Adrenal gland (tissue), 9 donors: ENCODE measurements at regions not wholly inside any gene's neighbourhood (a gene's known extent, or its start where the extent isn't known, plus 50 kb on each side); places are given as distances from the start of the nearest gene placed in this dataset.

Experiments used
- DNase-seq, 7 donors: peaks; one replicate each; pipeline ENCODE4 v3.0.0-alpha.2; 2019 to 2020
- H3K27ac ChIP-seq, 5 donors: fragments of 200-600 bp; sonication (generic) in 4 of 5; 1 replicate in 3 of 5; 2 replicates in 2 of 5; pipeline versions ENCODE4 v1.5.1 to v1.8.0; 2016 to 2020; ENCODE audit warnings: mild to moderate bottlenecking in 1 of 5
- H3K27me3 ChIP-seq: fragments of 200-600 bp; 2 replicates; pipeline ENCODE4 v1.8.0; 2021
- H3K36me3 ChIP-seq, 2 donors: fragments of 200-600 bp; replicated peaks in 1 of 2; 1 replicate in 1 of 2; 2 replicates in 1 of 2; pipeline versions ENCODE4 v1.5.1 to v1.8.0; 2018 to 2022
- H3K4me1 ChIP-seq, 2 donors: fragments of 200-600 bp; replicated peaks in 1 of 2; 1 replicate in 1 of 2; 2 replicates in 1 of 2; pipeline versions ENCODE4 v1.5.1 to v1.8.0; 2018 to 2021
- H3K4me3 ChIP-seq, 4 donors: fragments of 200-600 bp; sonication (generic) in 3 of 4; one replicate each; pipeline ENCODE4 v1.5.1; 2016 to 2018
- H3K9me3 ChIP-seq, 3 donors: fragments of 200-600 bp; sonication (generic) in 1 of 3; replicated peaks in 1 of 3; 1 replicate in 2 of 3; 2 replicates in 1 of 3; pipeline versions ENCODE4 v1.5.1 to v1.8.0; 2016 to 2021
- CTCF ChIP-seq, 6 experiments: fragments of 450-650 bp in 4 of 6; fragments of 200-600 bp in 2 of 6; sonication (generic) in 1 of 6; IDR thresholded peaks; 1 replicate in 5 of 6; 2 replicates in 1 of 6; pipeline versions ENCODE4 v1.5.1 to v1.8.0; 2016 to 2021; ENCODE audit warnings: antibody characterized with exemption in 6 of 6, mild to moderate bottlenecking in 2 of 6, moderate library complexity in 1 of 6
- POLR2A ChIP-seq, 2 donors: fragments of 450-650 bp; IDR thresholded peaks; one replicate each; pipeline ENCODE4 v1.6.1; 2017; ENCODE audit warnings: antibody characterized with exemption in 2 of 2, mild to moderate bottlenecking in 2 of 2, moderate library complexity in 1 of 2
- WGBS, 4 donors: extraction: QIAGEN DNeasy Blood & Tissue Kit in 2 of 4; methylation state at CpG; one replicate each; pipeline versions ENCODE4 v1.1.5 to v1.1.7; 2013 to 2017; 5-methylcytosine and 5-hydroxymethylcytosine counted together
- intact Hi-C, 2 donors: fragments of 100-400 bp; cut with DNase I; formaldehyde crosslinking; loops; one replicate each; pipeline versions ENCODE4 v1.14.1 to v1.15.0; 2022 to 2023
- small RNA-seq, 2 donors: library from RNA; depleted of rRNA; stranded (forward); fragments of <200 nt; gene quantifications; one replicate each; pipeline ENCODE3, GENCODE V24; 2016
- donor health status: healthy with polysubstance abuse.
- donor health status: Bipolar disorder and iron deficiency.
- donor health status: DM: yes; HTN: yes; CAD: no.
- donor health status: DM: no; HTN: no; CAD: no.
- donor health status: DM: no; HTN: no; CAD: no.

GRCh38 chr2:16716024-16716423 is 50.4 kb upstream of the CYRIA start:
- H3K36me3 ChIP-seq: no peaks in the 10 kb centered on the region
- no peak overlapping the region for H3K4me3 ChIP-seq
- H3K27ac ChIP-seq: no peak overlapping the region
- TF ChIP-seq CTCF (IDR thresholded peaks at IDR 0.05): no peak
- no peak for TF ChIP-seq POLR2A (IDR thresholded peaks at IDR 0.05)
- H3K27me3 ChIP-seq: no peaks in the 10 kb centered on the region
- no peaks in the 10 kb centered on the region for H3K9me3 ChIP-seq
- H3K4me1 ChIP-seq: no peaks in the 10 kb centered on the region
- no peak for DNase-seq
- 74 to 81% (median 78%) methylated on average over 5 of the region's 5 CpGs for WGBS, 4 donors
- intact Hi-C loops: no loop called here

Small RNA genes lying in the stretch of these regions (small RNA-seq; reads per million reads assigned to genes)
- gene RN7SKP168: 0 reads per million in 2 donors
